C4-2B (cell line): ENCODE measurements at regions not wholly inside any gene's neighbourhood (a gene's known extent, or its start where the extent isn't known, plus 50 kb on each side); places are given as distances from the start of the nearest gene placed in this dataset.

Source experiments
- ZFX ChIP-seq: fragments of 450-650 bp; IDR thresholded peaks from 2 replicates; pipeline ENCODE4 v1.6.1; 2017
- TF ChIP-seq, protein P1 (sequence below): fragments of 450-650 bp; conservative IDR thresholded peaks from 2 replicates; pipeline ENCODE4 v1.5.1; 2017; ENCODE audit warnings: mild to moderate bottlenecking

- TF ChIP-seq, protein P1, sequence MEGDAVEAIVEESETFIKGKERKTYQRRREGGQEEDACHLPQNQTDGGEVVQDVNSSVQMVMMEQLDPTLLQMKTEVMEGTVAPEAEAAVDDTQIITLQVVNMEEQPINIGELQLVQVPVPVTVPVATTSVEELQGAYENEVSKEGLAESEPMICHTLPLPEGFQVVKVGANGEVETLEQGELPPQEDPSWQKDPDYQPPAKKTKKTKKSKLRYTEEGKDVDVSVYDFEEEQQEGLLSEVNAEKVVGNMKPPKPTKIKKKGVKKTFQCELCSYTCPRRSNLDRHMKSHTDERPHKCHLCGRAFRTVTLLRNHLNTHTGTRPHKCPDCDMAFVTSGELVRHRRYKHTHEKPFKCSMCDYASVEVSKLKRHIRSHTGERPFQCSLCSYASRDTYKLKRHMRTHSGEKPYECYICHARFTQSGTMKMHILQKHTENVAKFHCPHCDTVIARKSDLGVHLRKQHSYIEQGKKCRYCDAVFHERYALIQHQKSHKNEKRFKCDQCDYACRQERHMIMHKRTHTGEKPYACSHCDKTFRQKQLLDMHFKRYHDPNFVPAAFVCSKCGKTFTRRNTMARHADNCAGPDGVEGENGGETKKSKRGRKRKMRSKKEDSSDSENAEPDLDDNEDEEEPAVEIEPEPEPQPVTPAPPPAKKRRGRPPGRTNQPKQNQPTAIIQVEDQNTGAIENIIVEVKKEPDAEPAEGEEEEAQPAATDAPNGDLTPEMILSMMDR, result no peak
- no peak for TF ChIP-seq ZFX
These were observed 341.5 kb upstream of the CCNH start for GRCh38 chr5:87754009-87754757.
